GM23338 (cell line): ENCODE measurements at regions not wholly inside any gene's neighbourhood (a gene's known extent, or its start where the extent isn't known, plus 50 kb on each side); places are given as distances from the start of the nearest gene placed in this dataset.

Experiments used
- CREB1 ChIP-seq: fragments of 250-450 bp; sonication (Bioruptor Pico); IDR thresholded peaks from 2 replicates; pipeline ENCODE4 v1.5.0; 2020; ENCODE audit warnings: low read depth, mild to moderate bottlenecking, moderate library complexity
- CTCF ChIP-seq, 2 experiments: fragments of 200-600 bp in 1 of 2; sonication (generic) in 1 of 2; conservative IDR thresholded peaks; 2 replicates each; pipeline versions ENCODE4 v1.5.1 to v1.6.1; 2016 to 2017; ENCODE audit warnings: antibody characterized with exemption in 2 of 2, low read depth in 2 of 2, mild to moderate bottlenecking in 2 of 2, moderate library complexity in 1 of 2
- ETS1 ChIP-seq: IDR thresholded peaks from 2 replicates; pipeline ENCODE4 v1.6.1; 2016; ENCODE audit warnings: antibody characterized with exemption
- EZH2 ChIP-seq: fragments of 200-600 bp; sonication (generic); IDR thresholded peaks from one replicate; pipeline ENCODE4 v1.8.0; 2017; ENCODE audit warnings: antibody characterized with exemption, mild to moderate bottlenecking, low read depth; ENCODE audit not compliant: unreplicated experiment
- EZH2phosphoT487 ChIP-seq: fragments of 200-600 bp; sonication (generic); IDR thresholded peaks from one replicate; pipeline ENCODE4 v1.8.1; 2018; ENCODE audit warnings: antibody characterized with exemption; ENCODE audit not compliant: unreplicated experiment
- NANOG ChIP-seq: IDR thresholded peaks from 2 replicates; pipeline ENCODE4 v1.6.1; 2016; ENCODE audit warnings: antibody characterized with exemption, borderline replicate concordance
- POLR2AphosphoS5 ChIP-seq: IDR thresholded peaks from 2 replicates; pipeline ENCODE4 v1.6.1; 2016; ENCODE audit warnings: antibody characterized with exemption, low read depth
- REST ChIP-seq: IDR thresholded peaks from one replicate; pipeline ENCODE4 v1.6.1; 2018; ENCODE audit warnings: antibody characterized with exemption; ENCODE audit not compliant: unreplicated experiment
- STAT1 ChIP-seq: IDR thresholded peaks from one replicate; pipeline ENCODE4 v1.6.1; 2016; ENCODE audit warnings: antibody characterized with exemption; ENCODE audit not compliant: unreplicated experiment

GRCh38 chrX:122625821-122626220, 558.3 kb upstream of the GRIA3 start:
- TF ChIP-seq EZH2 (no peak), CTCF (conservative IDR thresholded peaks at IDR 0.05; ENCODE audit: low read depth in 2 of 2) (no peak), NANOG (no peak), POLR2AphosphoS5 (no peak), EZH2phosphoT487 (no peak), STAT1 (no peak), REST (no peak), ETS1 (no peak), CREB1 (CRISPR knock-in tag) (no peak)
